ENCODE measurements at regions not wholly inside any gene's neighbourhood (a gene's known extent, or its start where the extent isn't known, plus 50 kb on each side); places are given as distances from the start of the nearest gene placed in this dataset.

GRCh38 chr6:15952231-15953151 lies 176.4 kb upstream of the MYLIP start (continued):
- peak; percentile 74; the same call in 1 of the 2 replicates for TF ChIP-seq RELB (IDR thresholded peaks at IDR 0.05; ENCODE audit: low read depth)
- peak; percentile 81; the same call in 1 of the 2 replicates for TF ChIP-seq NBN (IDR thresholded peaks at IDR 0.05)
- TF ChIP-seq EP300 (IDR thresholded peaks at IDR 0.05; ENCODE audit: borderline replicate concordance in 1 of 2, control insufficient read depth in 1 of 2, low read depth in 2 of 2, low read length in 2 of 2), result peak; percentile 17 to 48; a peak in 1 of 4 replicates
- TF ChIP-seq HDAC2 (IDR thresholded peaks at IDR 0.05), result no peak
- TF ChIP-seq BHLHE40 (IDR thresholded peaks at IDR 0.05; ENCODE audit: borderline replicate concordance in 1 of 2, low read depth in 2 of 2, low read length in 1 of 2), result peak; percentile 78 to 86
- TF ChIP-seq ZNF217 (IDR thresholded peaks at IDR 0.05), result peak; percentile 64; the same call in 1 of the 2 replicates
- no peak for TF ChIP-seq FOXK2 (IDR thresholded peaks at IDR 0.05)
- TF ChIP-seq GABPA (IDR thresholded peaks at IDR 0.05; ENCODE audit: low read depth), result no peak
- TF ChIP-seq CUX1 (IDR thresholded peaks at IDR 0.05; ENCODE audit: insufficient replicate concordance, low read depth, low read length), result peak; percentile 78
- peak; percentile 81 for TF ChIP-seq MLLT1 (IDR thresholded peaks at IDR 0.05)
- 0 out of 2 replicates have a peak, but pooled peaks have one; percentile 40 for TF ChIP-seq PKNOX1 (IDR thresholded peaks at IDR 0.05)
- peak; percentile 70 to 77; a peak in 2 of 4 replicates for TF ChIP-seq IKZF2 (IDR thresholded peaks at IDR 0.05)
- TF ChIP-seq BMI1 (IDR thresholded peaks at IDR 0.05; ENCODE audit: borderline replicate concordance), result no peak
- TF ChIP-seq DPF2 (IDR thresholded peaks at IDR 0.05), result peak; percentile 33; the same call in 1 of the 2 replicates
- peak; percentile 79 for TF ChIP-seq SMAD1 (IDR thresholded peaks at IDR 0.05; ENCODE audit: low read depth, partially characterized antibody)
- TF ChIP-seq ZNF24 (IDR thresholded peaks at IDR 0.05), result 0 out of 2 replicates have a peak, but pooled peaks have one; percentile 29
- peak; percentile 99 for TF ChIP-seq MEF2B (IDR thresholded peaks at IDR 0.05; ENCODE audit: partially characterized antibody, poor library complexity, severe bottlenecking)
- peak; percentile 51; the same call in 1 of the 2 replicates for TF ChIP-seq IKZF1 (conservative IDR thresholded peaks at IDR 0.05)

Data from GM12878 (cell line).